ENCODE measurements at regions not wholly inside any gene's neighbourhood (a gene's known extent, or its start where the extent isn't known, plus 50 kb on each side); places are given as distances from the start of the nearest gene placed in this dataset.

DNA sequence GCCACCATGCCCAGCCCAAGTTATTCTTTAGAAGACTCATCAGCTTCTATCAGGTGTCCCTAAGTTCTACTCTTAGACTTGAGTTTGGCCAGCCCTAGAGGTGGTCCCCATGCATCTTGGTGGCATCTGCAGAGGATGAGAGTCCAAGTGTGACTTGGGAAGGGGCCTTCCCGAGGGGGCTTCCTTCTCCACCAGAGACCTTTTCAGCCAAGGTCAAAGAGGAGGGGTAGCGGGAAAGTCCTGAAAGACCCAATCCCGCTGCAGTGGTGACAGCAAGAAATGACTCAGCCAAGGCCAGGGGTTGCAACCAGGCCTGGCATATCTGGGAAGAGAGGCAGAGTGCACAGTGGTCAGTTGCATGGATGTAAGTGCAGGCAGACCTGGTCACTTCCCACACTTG lies 61.7 kb upstream of the MGMT start:
- TF ChIP-seq CBX3 (IDR thresholded peaks at IDR 0.05; ENCODE audit: borderline replicate concordance in 1 of 2, low read length in 2 of 2) (no peak), NR3C1 (CRISPR knock-in tag; IDR thresholded peaks at IDR 0.05) (no peak), SMC3 (conservative IDR thresholded peaks at IDR 0.05; ENCODE audit: insufficient read depth, low read depth, low read length) (no peak), SIRT6 (IDR thresholded peaks at IDR 0.05; ENCODE audit: low read depth, low read length) (no peak), KDM1A (IDR thresholded peaks at IDR 0.05) (no peak), SETDB1 (IDR thresholded peaks at IDR 0.05; ENCODE audit: low read length) (no peak), DPF2 (IDR thresholded peaks at IDR 0.05) (no peak)
- TF ChIP-seq, protein P1, sequence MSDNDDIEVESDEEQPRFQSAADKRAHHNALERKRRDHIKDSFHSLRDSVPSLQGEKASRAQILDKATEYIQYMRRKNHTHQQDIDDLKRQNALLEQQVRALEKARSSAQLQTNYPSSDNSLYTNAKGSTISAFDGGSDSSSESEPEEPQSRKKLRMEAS (CRISPR knock-in tag; IDR thresholded peaks at IDR 0.05) = no peak
- TF ChIP-seq, protein P2, sequence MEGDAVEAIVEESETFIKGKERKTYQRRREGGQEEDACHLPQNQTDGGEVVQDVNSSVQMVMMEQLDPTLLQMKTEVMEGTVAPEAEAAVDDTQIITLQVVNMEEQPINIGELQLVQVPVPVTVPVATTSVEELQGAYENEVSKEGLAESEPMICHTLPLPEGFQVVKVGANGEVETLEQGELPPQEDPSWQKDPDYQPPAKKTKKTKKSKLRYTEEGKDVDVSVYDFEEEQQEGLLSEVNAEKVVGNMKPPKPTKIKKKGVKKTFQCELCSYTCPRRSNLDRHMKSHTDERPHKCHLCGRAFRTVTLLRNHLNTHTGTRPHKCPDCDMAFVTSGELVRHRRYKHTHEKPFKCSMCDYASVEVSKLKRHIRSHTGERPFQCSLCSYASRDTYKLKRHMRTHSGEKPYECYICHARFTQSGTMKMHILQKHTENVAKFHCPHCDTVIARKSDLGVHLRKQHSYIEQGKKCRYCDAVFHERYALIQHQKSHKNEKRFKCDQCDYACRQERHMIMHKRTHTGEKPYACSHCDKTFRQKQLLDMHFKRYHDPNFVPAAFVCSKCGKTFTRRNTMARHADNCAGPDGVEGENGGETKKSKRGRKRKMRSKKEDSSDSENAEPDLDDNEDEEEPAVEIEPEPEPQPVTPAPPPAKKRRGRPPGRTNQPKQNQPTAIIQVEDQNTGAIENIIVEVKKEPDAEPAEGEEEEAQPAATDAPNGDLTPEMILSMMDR (IDR thresholded peaks at IDR 0.05 in 2 of 3, conservative IDR thresholded peaks at IDR 0.05 in 1 of 3; ENCODE audit: insufficient read depth in 2 of 3, low read depth in 1 of 3, low read length in 3 of 3) = no peak

Measured in K562 (cell line).